ENCODE measurements at regions not wholly inside any gene's neighbourhood (a gene's known extent, or its start where the extent isn't known, plus 50 kb on each side); places are given as distances from the start of the nearest gene placed in this dataset.
"Not testable (repeated sequence)": the region's sequence is repeated elsewhere in the genome, so short reads cannot be mapped to it uniquely, and the experiment has no call there.

DNA sequence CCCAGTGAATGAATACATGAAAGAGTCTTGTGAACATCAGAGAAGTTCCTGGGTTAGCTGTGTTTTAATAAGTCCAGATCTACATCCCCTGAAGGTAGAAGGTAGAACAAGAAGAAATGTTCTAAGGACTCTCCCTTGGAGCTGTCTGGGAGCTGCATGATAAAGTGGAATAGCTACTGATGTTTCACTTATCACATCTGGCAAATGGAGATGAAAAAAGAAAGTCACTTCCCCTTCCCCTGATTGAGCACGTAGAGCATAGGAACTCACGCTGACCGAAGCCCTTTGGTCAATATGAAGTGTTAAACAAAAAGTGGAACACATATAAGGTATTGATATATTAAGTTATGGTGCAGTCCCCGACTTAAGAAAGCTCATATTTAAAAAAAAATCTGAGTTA lies 53.2 kb upstream of the PARP1 start:
- no peak for DNase-seq (ENCODE audit: low read depth, low spot score)

DNA sequence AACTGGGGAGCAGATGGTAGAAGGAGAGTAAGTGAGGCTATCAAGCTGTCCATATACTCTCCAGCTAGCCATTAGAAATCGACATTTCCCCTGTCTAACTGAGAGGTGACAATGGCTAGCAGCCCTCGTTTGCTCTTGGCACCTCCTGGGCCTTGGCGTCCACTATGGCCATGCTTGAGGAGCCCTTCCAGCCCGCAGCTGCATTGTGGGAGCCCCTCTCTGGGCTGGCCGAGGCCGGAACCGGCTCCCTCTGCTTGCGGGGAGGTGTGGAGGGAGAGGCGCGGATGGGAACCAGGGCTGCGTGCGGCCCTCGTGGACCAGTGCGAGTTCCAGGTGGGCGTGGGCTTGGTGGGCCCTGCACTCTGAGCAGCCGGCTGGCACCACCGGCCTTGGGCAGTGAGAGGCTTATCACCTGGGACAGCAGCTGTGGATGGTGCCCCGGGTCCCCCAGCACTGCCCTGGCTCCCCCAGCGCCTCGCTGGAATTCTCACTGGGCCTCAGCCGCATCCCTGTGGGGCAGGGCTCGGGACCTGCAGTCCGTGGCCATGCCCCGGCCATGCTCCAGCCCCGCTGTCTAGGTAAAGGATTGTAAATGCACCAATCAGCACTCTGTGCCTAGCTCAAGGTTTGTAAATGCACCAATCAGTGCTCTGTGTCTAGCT lies 56.2 kb upstream of the PARP1 start:
- DNase-seq (ENCODE audit: low read depth, low spot score), result no peak

DNA sequence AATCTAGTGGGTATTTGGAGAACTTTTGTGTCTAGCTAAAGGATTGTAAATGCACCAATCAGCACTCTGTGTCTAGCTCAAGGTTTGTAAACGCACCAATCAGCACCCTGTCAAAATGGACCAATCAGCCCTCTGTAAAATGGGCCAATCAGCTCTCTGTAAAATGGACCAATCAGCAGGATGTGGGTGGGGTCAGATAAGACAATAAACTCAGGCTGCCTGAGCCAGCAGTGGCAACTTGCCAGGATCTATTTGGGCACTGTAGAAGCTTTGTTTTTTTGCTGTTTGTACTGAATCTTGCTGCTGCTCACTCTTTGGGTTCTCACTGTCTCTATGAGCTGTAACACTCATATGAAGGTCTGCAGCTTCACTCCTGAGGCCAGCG lies 56.7 kb upstream of the PARP1 start:
- not testable (repeated sequence) for DNase-seq (ENCODE audit: low read depth, low spot score)

- no peak for DNase-seq (ENCODE audit: low read depth, low spot score)
These were observed 58.4 kb upstream of the PARP1 start for GRCh38 chr1:226466296-226466695.

- no peak for DNase-seq (ENCODE audit: low read depth, low spot score)
These were observed 59.5 kb upstream of the PARP1 start for GRCh38 chr1:226467443-226467842.

DNA sequence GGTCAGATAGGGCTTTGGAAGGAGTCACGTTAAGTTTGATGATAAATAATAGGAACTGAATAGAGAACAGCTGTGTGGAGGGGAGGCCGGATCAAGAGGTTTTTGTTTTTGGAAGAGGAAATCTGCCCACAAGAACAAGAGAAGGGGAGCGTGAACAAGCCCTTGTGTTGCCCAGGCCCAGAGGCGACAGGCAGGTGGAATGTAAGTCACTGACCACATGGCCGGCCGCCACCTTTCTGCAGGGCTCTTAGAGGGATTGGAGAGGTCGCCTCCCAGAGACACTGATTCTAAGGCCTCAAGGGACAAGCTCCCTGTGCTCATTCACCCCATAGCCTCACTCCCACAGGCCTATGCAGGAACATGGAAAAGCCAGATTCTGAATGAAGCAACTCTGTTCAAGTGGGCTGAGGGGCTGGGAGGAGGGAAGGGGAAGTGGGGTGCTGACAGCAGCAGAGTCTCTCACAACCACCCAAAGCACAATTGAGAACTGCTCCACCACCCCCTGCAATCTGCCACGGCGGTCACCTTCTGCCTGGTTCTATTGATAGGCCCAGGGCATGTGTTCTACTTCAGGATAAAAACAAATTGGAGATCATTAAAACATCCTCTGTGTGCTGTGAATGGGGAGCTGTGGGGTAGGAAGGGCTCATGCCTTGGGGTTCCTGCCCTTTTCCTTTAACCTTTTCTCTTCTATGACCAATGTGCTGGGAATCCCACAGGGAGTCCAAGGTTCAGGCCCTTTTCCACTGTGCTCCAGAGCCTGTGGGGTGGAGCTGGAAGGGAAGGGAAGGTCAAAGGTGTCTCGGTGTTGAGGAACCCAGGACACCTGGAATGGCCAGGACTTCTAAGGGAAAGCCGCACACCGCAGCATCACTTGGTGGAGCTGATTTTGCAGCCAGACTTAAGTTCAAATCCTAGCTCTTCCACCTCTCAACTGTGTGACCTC lies 63.3 kb upstream of the PARP1 start:
- no peak for DNase-seq (ENCODE audit: low read depth, low spot score)

DNA sequence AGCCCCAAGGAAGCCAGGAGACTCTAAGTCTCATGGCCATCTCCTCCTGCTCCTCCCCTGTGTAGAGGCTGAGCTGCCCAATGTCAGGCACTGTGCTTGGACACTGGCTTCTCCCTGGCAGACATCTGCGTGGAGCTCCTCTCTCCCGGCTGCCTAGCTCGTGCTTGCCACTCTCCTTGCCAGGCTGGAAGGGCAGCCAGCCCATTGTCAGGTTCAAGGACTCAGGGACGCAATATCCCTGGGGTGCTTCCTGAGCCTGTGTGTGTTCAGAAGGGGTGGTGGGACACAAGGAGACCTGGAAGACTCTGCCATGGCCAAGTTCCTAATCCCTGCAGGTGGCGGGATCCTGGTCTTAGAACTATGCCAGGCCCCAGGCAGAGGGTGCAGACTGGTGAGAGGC lies 65.4 kb upstream of the PARP1 start:
- no peak for DNase-seq (ENCODE audit: low read depth, low spot score)

DNA sequence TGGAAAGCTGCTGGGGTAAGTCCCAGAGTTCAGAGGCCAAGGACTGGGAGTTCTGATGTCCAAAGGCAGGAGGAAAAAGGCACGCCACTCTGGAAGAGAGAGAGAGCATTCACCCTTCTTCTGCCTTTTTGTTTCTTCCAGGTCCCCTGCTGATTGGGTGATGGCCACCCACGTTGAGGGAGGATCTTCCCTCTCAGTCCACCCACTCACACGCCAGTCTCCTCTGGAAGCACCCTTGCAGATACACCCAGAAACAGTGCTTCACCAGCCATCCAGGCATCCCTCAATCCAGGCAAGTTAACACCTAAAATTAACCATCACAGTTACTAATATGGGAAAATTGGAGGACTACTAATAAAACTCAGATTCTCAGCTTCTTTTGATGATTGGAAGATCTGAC lies 66.1 kb upstream of the PARP1 start:
- no peak for DNase-seq (ENCODE audit: low read depth, low spot score)

- no peak for DNase-seq (ENCODE audit: low read depth, low spot score)
These were observed 66.7 kb upstream of the PARP1 start for GRCh38 chr1:226474443-226475141.

DNA sequence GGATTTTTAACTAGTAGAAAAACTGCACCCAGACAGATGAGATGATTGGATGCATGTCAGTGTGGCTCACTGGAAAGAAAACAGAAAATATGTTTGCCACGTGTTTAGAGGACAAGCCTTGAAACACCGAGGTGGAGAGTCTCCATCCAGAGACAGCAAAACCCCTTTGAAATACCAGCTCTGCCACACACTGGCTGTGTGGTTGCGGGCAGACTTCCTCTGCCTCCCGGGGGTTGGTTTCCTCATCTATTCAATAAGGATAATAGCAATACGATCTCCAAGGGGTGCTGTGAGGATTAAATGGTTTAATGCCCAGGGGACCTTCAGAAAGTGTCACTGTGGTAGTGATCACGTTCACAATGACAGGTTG lies 67.2 kb upstream of the PARP1 start:
- no peak for DNase-seq (ENCODE audit: low read depth, low spot score)

DNA sequence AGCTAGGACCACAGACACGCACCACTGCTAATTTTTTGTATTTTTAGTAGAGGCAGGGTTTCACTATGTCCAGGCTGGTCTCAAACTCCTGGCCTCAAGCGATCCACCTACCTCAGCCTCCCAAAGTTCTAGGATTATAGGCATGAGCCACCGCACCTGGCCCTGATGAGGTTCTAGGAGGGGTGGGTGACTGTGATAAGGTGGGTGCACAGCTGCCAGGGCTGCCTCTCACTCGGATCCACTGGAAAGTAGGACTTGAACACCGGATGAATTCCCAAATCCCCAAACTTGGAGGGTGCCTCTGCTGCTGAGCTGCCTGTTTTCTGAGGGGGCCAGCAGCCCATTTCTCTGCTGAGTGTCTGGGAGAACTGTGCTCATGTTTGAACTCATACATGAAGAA lies 68.2 kb upstream of the PARP1 start:
- DNase-seq (ENCODE audit: low read depth, low spot score), result no peak

GRCh38 chr1:226476648-226477319 lies 68.9 kb upstream of the PARP1 start:
- no peak for DNase-seq (ENCODE audit: low read depth, low spot score)

- DNase-seq (ENCODE audit: low read depth, low spot score), result no peak
These were observed 69.1 kb upstream of the STUM start for GRCh38 chr1:226479474-226479873.

DNA sequence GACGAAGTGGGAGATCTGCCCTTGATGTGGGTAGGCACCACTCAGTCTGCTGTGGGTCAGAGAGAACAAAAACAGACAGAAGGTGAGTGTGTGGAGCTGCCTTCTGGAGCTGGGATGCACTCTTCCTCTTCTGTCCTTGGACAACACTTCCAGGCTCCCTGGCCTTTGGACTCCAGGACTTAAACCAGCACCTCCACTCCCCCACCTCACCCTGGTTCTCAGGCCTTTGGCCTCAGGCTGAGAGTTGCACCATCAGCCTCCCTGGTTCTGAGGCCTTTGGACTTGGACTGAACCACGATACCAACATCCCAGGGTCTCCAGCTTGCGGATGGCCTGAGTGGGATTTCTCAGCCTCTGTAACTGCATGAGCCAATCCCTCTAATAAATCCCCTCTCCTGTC lies 68.1 kb upstream of the STUM start:
- no peak for DNase-seq (ENCODE audit: low read depth, low spot score)

DNA sequence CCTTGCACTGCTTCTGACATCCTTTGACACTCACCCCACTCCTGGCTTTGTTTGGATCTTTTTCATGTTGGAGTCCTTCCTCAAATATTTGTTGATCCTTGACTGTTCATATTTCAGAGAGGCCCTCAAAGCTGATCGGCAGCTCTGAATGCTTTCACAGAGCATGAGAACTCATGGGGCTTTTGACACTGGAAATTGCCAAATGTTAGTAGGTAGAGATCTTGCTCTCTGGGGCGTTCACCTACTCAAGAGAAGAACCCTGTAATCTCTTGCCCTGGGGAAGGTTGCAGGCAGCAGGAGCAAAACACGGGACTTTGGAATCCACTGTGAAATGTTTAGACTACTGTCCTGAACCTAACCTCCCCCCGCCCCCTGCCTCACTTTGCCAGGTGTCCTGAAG lies 67.4 kb upstream of the STUM start:
- no peak for DNase-seq (ENCODE audit: low read depth, low spot score)

DNA sequence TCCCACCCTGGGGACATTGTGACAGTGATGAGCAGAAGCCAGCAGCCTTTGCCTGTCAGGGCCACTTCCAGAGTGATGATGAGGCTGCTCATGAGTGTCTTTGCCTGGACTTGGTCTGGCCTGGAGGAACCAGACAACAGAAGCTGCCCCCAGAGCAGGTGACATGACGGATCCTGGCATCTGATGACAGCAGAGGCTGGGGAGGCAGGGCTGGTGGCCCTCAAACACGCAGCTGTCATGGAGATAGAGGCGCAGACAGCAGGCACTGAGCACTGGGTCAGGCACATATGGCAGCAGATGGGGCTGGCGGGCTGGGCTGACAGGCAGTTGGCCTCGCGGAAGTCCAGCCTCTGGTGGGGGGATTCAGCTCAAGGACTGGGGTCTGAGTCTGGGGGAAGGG lies 66.4 kb upstream of the STUM start:
- DNase-seq (ENCODE audit: low read depth, low spot score), result no peak

GRCh38 chr1:226482975-226483700 lies 65.4 kb upstream of the STUM start:
- no peak for DNase-seq (ENCODE audit: low read depth, low spot score)

DNA sequence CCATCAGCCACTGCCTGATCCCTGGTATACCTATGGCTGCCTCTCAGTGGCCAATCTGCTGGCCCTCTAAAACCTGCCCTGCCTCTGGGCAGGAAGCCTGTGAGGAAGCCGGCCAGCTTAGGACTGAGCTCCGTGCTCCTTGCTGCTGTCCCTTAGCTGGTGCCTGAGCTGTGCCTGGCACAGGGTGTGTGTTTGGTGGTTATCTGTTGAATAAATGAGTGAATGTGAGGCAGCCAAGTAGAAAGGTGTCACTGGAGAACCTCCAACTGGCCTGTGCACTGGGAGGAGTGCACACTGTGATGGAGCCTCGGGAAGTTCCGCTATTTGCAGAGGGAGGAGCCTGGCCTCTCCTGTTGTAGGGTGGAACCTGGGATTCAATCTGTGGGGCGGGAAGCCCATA lies 63.4 kb upstream of the STUM start:
- no peak for DNase-seq (ENCODE audit: low read depth, low spot score)

DNA sequence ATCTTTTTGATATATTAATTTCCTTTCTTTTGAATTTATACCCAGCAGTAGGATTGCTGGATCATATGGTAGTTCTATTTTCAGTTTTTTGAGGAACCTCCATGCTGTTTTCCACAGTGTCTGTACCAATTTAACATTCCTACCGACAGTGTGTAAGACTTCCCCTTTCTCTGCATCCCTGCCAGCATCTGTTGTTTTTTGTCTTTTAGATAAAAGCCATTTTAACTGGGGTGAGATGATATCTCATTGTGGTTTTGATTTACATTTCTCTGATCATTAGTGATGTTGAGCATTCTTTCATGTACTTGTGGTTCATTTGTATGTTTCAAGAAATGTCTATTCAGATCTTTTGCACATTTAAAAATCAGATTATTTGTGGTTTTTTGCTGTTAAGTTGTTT lies 62.4 kb upstream of the STUM start:
- DNase-seq (ENCODE audit: low read depth, low spot score), result no peak

DNA sequence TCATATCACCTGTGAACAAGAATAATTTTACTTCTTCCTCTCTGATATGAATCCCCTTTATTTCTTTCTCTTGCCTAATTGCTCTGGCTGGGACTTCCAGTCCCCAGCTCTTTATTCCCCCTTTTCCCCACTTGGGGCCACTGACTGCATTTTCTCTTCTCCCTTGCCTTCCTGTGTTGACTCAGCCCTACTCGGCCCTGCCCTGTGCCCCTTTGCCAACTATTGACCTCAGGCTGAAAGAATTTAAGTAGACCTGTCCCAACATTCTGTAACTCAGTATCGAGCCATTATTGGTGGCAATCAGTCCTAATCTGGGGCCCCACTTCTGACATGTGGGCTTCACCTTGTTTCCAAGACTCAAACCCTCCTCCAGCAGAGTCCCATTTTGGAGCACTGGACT lies 60.6 kb upstream of the STUM start:
- DNase-seq (ENCODE audit: low read depth, low spot score), result no peak

- no peak for DNase-seq (ENCODE audit: low read depth, low spot score)
These were observed 58.7 kb upstream of the STUM start for GRCh38 chr1:226489718-226490425.

Measured in ELF-1 (cell line).